HCT116 (cell line): ENCODE measurements at regions not wholly inside any gene's neighbourhood (a gene's known extent, or its start where the extent isn't known, plus 50 kb on each side); places are given as distances from the start of the nearest gene placed in this dataset.

Experiments used
- CEBPB ChIP-seq: IDR thresholded peaks from 2 replicates; pipeline ENCODE4 v1.6.1; 2012; ENCODE audit warnings: low read depth
- EGR1 ChIP-seq: IDR thresholded peaks from 2 replicates; pipeline ENCODE4 v1.6.1; 2012; ENCODE audit warnings: low read depth
- EZH2phosphoT487 ChIP-seq: fragments of 200-600 bp; IDR thresholded peaks from 2 replicates; pipeline ENCODE4 v1.6.1; 2018; ENCODE audit warnings: antibody characterized with exemption, borderline replicate concordance
- JUND ChIP-seq: IDR thresholded peaks from 2 replicates; pipeline ENCODE4 v1.6.1; 2012
- POLR2A ChIP-seq: IDR thresholded peaks from 2 replicates; pipeline ENCODE4 v1.7.0; 2011; ENCODE audit warnings: borderline replicate concordance; ENCODE audit not compliant: insufficient read depth, insufficient read length; ENCODE audit errors: extremely low read depth
- POLR2AphosphoS5 ChIP-seq: IDR thresholded peaks from 2 replicates; pipeline ENCODE4 v1.6.1; 2011; ENCODE audit warnings: mild to moderate bottlenecking, low read depth, low read length, moderate library complexity
- REST ChIP-seq: IDR thresholded peaks from 2 replicates; pipeline ENCODE4 v1.6.1; 2012; ENCODE audit warnings: low read depth
- SP1 ChIP-seq: IDR thresholded peaks from 2 replicates; pipeline ENCODE4 v1.6.1; 2012; ENCODE audit warnings: low read depth
- SRF ChIP-seq: IDR thresholded peaks from 2 replicates; pipeline ENCODE4 v1.6.1; 2012; ENCODE audit warnings: low read depth
- TCF7L2 ChIP-seq: IDR thresholded peaks from 2 replicates; pipeline ENCODE4 v1.7.0; 2011; ENCODE audit warnings: borderline replicate concordance, inconsistent platforms; ENCODE audit not compliant: insufficient read depth, insufficient read length; ENCODE audit errors: extremely low read depth
- YY1 ChIP-seq: IDR thresholded peaks from 2 replicates; pipeline ENCODE4 v1.6.1; 2011; ENCODE audit warnings: low read length, low read depth, moderate library complexity, mild to moderate bottlenecking; ENCODE audit not compliant: insufficient replicate concordance; ENCODE audit errors: extremely low read depth
- TF ChIP-seq, protein P1 (sequence below), 3 experiments: fragments of 200-600 bp in 1 of 3; sonication (generic) in 1 of 3; IDR thresholded peaks in 2 of 3; conservative IDR thresholded peaks in 1 of 3; 2 replicates each; pipeline ENCODE4 v1.5.1; 2012 to 2017; ENCODE audit warnings: low read depth in 2 of 3, low read length in 2 of 3, antibody characterized with exemption in 1 of 3, borderline replicate concordance in 1 of 3, control low read depth in 1 of 3, mild to moderate bottlenecking in 1 of 3, mixed read lengths in 1 of 3, mixed run types in 1 of 3, moderate library complexity in 1 of 3; ENCODE audit not compliant: insufficient read depth in 1 of 3

- TF ChIP-seq, protein P1, sequence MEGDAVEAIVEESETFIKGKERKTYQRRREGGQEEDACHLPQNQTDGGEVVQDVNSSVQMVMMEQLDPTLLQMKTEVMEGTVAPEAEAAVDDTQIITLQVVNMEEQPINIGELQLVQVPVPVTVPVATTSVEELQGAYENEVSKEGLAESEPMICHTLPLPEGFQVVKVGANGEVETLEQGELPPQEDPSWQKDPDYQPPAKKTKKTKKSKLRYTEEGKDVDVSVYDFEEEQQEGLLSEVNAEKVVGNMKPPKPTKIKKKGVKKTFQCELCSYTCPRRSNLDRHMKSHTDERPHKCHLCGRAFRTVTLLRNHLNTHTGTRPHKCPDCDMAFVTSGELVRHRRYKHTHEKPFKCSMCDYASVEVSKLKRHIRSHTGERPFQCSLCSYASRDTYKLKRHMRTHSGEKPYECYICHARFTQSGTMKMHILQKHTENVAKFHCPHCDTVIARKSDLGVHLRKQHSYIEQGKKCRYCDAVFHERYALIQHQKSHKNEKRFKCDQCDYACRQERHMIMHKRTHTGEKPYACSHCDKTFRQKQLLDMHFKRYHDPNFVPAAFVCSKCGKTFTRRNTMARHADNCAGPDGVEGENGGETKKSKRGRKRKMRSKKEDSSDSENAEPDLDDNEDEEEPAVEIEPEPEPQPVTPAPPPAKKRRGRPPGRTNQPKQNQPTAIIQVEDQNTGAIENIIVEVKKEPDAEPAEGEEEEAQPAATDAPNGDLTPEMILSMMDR (IDR thresholded peaks at IDR 0.05 in 2 of 3, conservative IDR thresholded peaks at IDR 0.05 in 1 of 3; ENCODE audit: borderline replicate concordance in 1 of 3, insufficient read depth in 1 of 3, low read depth in 2 of 3, low read length in 2 of 3), result no peak
- TF ChIP-seq EGR1 (no peak), JUND (no peak), POLR2A (no peak), CEBPB (no peak), SRF (no peak), REST (no peak), EZH2phosphoT487 (no peak), SP1 (no peak), YY1 (no peak), POLR2AphosphoS5 (no peak), TCF7L2 (no peak)
Observed at GRCh38 chr12:89015419-89015818, 336.9 kb downstream of the DUSP6 start.
